ENCODE measurements at regions not wholly inside any gene's neighbourhood (a gene's known extent, or its start where the extent isn't known, plus 50 kb on each side); places are given as distances from the start of the nearest gene placed in this dataset.
A peak's percentile ranks its signal among the peaks of the same experiment; 100 is the strongest.

GRCh38 chr10:131726076-131726880, 174.5 kb upstream of the PPP2R2D start:
- DNase-seq, result peak; percentile 58

GRCh38 chr10:131726967-131727366, 173.8 kb upstream of the PPP2R2D start:
- no peak for DNase-seq

GRCh38 chr10:131727560-131727959, 173.2 kb upstream of the PPP2R2D start:
- DNase-seq, result no peak

- DNase-seq, result no peak
Measured at GRCh38 chr10:131728286-131729228, 172.3 kb upstream of the PPP2R2D start.

- no peak for DNase-seq
Measured at GRCh38 chr10:131729361-131729760, 171.4 kb upstream of the PPP2R2D start.

- no peak for DNase-seq
Measured at GRCh38 chr10:131729938-131730660, 170.7 kb upstream of the PPP2R2D start.

DNA sequence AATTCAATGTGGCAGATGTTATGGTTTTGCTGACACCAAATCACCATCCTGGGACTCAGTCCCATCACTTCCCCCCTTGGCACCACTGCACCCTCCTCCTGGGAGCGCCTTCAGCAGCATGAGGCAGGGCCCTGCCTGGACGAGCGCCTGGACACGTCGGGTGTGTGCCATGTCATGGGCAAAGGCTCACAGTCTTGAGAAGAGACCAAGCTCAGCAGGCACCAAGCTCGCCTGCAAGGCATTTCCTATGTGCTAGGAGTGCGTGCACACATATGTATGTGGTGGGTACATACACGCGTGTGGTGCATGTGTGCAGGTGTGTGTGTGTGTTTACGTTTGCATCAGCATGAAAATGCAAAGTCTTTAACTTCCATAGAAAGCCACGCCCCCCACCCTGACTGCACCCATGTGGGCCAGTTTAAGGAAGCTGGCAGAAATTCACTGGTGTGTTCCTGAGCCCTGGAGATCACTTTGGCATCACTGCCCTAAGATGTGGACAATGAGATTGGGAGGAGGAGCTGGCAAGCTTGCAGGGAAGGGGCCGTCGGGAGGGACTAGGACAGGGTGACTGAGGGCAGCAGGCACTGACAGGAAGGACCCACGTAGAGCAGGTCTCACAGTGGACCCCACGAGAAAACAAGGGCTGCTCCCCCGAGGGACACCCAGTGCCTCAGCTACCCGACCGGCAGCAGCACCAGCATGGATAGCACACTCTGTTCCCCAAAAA, 169.9 kb upstream of the PPP2R2D start:
- no peak for DNase-seq

- DNase-seq, result no peak
Measured at GRCh38 chr10:131731780-131732630, 168.8 kb upstream of the PPP2R2D start.

DNA sequence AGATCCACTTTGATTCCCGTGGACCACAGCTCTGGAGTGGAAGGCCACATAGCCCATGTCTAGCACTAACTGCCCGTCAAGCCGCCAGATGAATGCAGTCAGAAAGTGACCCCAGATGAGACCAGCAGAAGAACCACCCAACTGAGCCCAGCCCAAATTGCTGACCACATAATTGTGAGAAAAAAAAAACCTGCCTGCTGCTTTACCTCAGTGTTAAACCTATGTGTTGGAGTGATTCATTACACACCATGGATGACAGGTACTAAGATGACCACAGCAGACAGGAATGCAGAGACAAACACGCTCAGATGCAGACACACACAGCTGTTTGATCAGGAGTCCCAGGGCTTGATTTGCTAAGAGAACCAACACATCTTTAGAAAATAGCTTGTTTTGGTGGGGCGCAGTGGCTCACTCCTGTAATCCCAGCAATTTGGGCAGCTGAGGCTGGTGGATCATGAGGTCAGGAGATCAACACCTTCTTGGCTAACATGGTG, 168.1 kb upstream of the PPP2R2D start:
- no peak for DNase-seq

- no peak for DNase-seq
Measured at GRCh38 chr10:131733596-131733995, 167.2 kb upstream of the PPP2R2D start.

DNA sequence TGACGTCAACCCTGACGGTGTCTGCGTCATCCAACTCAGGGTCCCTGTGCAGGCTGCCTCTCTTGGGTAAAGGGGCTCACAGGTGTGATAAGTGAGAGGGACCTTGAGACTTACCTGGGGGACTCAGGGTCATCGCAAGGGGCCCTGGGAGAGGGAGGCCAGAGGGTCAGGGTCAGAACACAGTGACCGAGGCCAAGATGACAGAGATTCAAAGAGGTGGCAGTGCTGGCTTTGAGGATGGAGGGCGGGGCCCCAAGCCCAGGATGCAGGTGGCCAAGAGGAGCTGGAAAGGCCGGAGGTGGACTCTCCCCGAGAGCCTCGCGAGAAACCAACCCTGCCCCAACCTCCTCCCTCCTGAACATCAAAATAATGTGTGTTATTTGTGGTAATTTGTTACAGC, 165.2 kb upstream of the PPP2R2D start:
- no peak for DNase-seq

- no peak for DNase-seq
Measured at GRCh38 chr10:131736321-131736980, 164.4 kb upstream of the PPP2R2D start.

DNA sequence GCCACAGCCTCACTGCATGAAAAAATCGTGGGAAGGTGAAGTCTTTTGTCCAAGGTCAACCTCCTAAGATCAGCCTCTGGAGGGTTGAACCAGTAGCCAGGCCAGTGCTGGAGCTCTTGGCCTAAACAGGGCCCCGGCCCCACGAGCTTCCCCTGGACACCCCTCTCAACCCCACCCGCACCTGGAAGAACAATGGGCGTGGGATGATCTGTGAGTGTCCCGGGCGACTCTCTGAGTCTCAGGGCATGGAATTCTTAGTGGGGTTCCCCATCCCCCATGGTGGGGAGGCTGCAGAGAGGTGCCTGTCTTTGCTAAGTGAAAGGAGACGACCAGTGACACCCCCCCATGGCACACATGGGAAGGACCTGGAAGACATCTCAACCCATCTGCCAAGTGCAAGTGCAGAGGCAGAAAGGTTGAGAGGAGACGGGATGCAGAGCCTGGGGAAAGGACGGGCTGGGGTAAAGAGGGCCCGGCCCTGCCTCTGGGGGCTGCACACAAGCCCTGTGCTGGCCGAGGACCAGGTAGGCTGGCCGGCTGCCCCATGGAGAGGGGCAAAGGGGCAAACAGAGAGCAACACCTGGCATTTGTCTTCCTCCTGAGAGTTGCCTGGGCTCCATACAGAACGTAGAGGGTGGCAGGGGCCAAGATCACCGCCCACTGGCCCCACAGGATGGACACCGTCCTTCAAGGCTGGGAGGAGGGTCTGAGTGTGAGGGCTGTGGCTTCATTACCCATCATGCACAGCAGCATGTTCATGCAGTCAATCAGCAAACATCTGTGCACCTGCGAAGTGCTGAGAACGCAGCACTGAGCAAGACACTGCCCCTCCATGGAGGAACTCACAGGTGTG, 163.0 kb upstream of the PPP2R2D start:
- no peak for DNase-seq

DNA sequence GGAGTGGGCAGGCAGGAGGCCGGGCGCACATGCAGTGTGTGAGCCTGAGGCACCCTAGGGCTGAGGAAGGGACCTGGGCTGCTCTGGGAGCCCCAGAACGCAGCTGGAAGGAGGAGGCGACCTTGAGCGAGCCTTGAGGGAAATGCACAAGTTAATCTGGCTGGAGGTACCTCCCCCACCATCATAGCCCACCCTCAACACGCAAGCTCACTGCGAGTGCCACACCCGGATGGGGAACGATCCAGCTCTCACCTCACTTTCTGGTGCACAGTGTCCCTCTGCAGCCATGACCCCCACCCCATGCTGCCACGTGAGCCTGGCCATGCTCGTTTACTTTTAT, 162.4 kb upstream of the PPP2R2D start:
- no peak for DNase-seq

GRCh38 chr10:131739206-131739605, 161.6 kb upstream of the PPP2R2D start:
- DNase-seq, result no peak

GRCh38 chr10:131742500-131742951, 158.3 kb upstream of the PPP2R2D start:
- DNase-seq, result no peak

DNA sequence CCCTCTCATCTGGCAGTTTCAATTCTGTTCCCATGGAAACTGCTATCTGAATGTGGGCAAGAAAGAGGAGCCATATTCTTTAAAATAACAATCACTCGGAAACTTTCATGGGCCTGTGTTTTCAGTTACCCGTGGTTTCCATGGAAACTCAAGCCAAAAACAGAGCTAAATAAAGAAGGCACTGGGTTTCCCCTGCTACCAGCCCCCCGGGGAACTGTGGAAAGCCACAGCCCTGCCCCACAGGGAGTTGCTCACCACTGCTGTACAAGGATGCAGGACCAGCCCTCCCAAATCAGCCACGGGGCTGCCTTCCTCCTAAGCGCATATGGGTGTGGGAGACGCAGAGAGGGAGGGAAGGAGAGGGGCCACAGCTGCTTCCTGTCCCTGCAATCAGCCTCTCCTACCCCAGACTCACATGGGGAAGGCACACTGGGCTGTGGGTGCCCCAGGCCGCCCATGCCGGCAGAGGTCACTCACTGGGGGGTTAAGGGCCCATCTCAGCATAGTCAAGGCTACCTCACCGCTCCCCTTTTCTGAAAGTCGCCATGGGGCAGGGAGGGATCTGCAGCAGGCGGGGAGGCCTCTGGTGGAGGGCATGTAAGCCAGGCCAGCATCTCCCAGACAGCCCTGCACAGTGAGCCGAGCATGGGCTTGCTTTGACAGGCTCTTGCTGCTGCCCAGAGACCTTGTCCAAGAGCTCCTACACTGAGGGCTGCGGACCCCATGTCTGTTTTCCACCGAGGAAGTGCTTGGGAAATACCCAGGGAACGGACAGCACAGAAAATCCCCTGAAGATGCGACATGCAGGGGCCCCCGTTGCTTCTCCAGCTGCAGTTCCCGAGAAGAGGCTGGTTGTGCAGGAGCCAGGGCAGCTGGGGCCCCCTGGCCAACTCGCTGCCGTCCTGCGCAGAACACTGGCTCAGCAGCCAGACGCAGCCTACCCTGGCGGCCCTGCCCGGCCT, 157.3 kb upstream of the PPP2R2D start:
- DNase-seq, result no peak

GRCh38 chr10:131744346-131744745, 156.5 kb upstream of the PPP2R2D start:
- DNase-seq, result no peak

- DNase-seq, result no peak
Measured at GRCh38 chr10:131745591-131745990, 155.2 kb upstream of the PPP2R2D start.
